Ecto neural progenitor cell (in vitro differentiated cells): ENCODE measurements at regions not wholly inside any gene's neighbourhood (a gene's known extent, or its start where the extent isn't known, plus 50 kb on each side); places are given as distances from the start of the nearest gene placed in this dataset.

Experiments
- DNase-seq: peaks from one replicate; pipeline ENCODE4 v3.0.0-alpha.2; 2018; ENCODE audit warnings: low spot score

DNA sequence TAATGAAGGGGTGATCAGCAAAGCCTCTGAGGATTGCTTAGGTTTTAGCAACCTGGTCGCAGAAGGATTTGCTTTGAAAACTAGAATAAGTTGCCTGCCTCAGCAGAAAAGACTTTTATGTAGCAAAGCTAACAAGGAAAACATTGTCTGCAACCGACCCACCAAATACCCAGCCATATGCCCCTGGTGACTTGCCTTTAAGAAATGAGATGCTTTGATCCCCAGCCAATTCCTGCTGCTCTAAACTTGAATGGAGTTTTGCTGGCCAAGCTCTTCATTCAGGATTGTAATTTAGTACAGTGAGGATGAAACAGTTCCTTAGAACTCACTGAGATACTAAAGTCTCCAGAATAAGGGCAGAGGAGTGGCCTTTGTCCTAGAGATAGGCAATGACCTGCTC is 139.8 kb upstream of the PROK2 start:
- no peak for DNase-seq

DNA sequence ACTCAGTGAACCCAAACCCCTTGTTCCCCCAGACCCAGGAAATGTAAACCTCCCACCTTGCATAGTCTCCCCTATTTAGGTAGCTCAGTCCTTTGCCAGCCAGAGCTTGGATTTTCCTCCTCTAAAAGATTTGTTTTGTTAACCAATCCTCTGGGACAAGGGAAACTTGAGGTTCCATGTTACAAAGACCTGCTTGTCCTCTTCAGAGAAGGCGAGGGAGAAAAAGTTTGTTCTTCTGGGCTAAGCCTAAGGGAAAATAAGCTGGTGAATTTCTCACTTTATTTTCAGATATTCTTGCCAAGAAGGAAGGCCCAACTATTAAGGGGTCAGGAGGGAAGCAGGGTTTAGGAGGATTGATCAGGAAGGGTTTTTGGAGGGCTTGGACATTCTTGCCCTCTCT is 136.1 kb upstream of the PROK2 start:
- DNase-seq = no peak

DNA sequence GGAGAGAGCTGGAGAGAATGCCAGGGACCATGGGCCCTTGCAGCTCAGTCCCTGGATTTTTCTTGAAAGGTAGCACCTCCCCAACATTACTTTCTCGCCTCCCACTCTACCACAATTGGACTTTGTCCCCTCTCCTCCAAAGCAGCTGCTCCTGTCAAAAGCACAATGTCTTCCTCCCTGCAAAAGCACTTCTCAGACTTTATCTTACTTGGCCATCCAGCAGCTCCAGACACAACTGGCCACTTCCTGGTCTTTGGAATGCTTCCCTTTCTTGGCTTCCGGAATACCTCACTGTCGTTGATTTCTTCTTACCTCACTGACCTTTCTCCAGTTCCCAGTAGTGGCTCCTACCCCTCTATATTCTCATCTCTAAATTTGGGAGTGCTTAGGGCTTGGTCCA is 134.6 kb upstream of the PROK2 start:
- no peak for DNase-seq

DNA sequence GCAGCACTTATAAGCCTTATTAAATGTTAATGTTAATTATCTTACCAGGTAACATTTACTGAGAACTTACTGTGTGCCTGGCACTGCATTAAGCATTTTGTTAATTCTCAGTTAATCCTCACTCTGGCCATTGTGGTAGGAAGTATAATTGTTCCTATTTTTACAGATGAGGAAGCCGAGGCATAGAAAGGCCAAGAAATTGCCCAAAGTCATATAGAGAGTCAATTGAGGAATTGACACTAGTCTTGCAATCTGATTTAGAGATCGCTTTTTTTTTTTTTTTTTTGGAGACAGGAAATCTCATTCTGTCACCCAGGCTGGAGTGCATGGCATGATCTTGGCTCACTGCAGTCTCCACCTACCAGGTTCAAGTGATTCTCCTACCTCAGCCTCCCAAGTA is 132.6 kb upstream of the PROK2 start:
- no peak for DNase-seq

DNA sequence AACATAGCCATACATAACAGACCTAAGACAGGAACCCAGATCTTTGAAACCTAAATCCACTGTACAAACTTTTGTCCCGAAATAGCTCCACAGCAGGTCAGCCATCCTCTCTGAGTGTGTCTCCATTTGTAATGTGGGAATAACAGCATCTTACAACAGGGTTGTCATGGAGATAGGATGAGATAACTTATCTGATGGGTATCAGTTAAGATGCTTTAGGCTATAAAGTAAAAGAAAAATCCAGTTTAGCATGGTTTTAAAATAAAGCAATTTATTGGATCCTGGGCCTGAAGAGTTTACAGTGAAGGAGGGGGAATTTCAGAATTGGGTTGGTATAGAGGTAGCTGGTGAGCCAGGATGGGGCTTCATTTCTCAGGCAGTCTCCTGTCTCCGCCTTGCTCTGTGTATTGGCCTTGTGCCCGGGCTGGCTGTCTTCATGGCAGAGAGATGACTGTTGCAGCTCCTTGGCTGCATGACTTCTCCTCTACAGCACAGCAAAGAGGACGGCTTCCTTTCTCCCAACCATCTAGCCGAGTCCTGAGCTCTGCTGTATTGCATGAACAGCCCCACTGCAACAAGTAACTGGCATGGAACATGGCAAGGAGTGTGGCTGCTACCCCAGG is 131.9 kb upstream of the PROK2 start:
- DNase-seq = no peak

DNA sequence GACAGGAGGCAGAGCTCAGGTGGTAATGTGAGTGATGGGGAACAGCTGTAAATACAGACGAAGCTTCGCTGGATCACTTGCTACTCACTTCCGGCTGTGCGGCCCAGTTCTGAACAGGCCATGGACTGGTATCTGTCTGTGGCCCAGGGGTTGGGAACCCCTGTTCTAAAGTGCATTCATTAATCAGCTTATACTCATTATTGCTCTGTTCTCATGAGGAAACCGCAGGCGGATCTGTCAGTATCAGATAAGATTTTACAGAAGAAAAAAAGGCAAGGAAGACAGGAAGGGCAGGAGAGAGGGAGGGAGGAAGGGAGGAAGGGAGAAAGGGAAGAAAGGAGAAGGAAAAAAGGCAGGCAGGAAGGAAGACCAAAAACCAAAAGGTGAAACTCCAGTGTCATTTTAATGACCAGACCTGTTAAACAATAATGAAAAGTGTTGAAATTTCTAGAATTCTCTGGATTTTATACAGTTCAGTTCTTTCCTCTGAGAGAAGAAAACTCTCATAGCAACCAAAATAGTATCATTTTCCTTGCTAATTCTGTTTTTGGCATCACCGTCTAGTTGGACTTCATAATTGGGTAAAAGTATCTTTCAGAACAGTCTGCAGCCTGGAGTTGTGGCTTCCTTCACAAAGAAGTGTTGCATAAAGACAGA is 128.0 kb upstream of the PROK2 start:
- no peak for DNase-seq

DNA sequence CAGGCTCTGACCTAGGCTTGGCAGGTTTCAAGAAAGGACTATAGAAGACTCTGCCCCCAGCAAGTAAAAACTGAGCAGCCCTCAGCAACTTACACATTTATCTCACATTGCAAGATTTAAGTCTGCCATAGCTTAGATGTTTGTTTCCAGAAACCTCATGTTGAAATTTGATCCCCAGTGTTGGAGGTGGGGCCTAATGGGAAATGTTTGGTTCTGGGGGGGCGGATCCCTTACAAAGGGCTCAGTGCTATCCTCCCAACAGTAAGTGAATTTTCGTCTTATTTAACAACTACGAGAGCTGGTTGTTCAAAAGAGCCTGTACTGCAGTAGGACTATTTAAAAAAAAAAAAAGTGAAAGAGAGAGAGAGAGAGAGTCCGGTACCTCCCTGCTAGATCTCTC is 125.2 kb upstream of the PROK2 start:
- DNase-seq = no peak

DNA sequence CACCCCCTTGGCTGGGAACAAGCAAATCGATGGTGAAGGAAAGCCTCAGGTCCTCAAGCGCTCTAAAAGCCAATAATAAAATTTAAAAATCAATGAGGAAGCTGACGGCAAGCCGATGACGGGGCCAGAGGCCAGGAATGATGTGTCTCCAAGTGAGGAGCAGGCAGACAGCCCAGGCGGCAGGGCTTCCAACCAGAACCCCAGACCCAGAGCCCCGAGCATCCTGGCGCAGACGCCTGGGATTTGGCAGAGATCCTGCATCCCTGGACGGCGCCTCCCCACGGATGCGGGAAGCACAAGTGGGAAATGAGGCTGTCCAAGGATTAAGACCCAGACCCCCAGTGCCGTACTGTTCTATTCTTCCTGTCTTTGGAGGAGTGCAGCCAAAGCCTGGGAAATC is 123.0 kb upstream of the PROK2 start:
- DNase-seq = no peak

DNA sequence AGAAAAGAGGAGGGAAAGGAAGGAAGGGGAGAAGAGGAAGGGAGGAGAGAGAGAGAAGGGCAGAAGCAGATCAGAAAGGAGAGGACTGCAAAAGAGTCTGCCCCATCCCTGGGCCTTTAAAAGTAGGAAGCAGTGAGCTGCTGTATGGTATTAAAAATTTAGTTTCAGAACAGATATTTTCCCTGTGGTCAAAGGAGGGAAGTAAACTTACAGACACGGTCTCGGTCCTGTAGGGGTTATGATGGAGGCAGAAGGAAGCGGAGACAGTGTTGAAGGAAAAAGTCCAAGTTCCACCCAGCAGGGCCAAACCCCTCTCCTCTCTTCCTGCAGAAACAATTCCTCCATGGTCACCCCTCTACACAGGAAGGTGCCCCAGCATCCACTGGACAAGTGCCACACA is 122.0 kb upstream of the PROK2 start:
- no peak for DNase-seq

DNA sequence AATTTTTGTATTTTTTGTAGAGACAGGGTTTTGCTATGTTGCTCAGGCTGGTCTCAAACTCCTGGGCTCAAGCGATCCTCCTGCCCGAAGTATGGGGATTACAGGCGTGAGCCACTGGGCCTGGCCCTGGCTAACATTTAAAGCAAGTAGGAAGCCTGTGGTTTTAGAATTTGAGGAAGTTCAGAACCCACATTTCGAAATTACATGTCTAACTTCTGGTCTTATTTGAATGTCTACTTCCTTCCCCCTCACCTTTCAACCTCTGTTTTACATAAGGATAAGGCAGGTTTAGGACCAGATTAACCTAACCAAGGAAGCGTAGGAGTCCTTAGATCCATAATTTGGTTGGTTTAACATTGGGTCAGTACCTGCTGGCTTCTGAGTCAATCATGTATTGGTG is 120.5 kb upstream of the PROK2 start:
- DNase-seq = no peak

DNA sequence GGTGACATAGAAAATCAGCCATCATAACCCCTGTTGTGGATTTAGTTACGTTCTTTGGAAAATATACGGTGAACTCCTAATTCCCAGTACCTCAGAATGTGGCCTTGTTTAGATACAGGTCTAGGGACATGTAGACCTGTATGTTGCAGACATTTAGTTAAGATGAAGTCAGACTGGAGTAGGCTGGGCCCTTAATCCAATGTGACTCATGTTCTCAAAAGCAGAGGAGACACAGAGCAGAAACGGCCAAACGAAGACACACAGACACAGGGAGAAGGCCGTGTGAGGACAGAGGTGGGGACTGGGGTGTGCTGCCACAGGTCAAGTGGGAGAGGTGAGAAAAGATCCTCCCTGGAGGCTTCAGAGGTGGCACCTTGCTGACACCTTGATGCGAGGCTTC is 119.0 kb upstream of the PROK2 start:
- no peak for DNase-seq

DNA sequence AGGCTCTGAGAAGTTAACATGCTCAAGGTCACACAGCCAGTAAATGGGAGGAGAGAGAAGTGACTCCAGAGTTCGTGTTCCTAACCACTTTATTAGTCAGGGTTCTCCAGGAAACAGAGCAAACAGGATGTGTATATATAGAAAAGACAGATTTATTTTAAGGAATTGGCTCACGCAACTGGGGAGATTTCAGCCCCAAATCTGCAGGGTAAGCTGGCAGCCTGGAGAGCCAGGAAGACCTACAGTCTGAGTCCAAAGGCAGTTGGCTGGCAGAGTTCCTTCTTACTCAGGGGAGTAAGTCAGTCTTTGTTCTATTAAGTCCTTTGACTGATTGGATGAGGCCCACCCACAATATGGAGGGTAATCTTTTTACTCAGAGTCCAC is 118.2 kb upstream of the PROK2 start:
- no peak for DNase-seq

DNA sequence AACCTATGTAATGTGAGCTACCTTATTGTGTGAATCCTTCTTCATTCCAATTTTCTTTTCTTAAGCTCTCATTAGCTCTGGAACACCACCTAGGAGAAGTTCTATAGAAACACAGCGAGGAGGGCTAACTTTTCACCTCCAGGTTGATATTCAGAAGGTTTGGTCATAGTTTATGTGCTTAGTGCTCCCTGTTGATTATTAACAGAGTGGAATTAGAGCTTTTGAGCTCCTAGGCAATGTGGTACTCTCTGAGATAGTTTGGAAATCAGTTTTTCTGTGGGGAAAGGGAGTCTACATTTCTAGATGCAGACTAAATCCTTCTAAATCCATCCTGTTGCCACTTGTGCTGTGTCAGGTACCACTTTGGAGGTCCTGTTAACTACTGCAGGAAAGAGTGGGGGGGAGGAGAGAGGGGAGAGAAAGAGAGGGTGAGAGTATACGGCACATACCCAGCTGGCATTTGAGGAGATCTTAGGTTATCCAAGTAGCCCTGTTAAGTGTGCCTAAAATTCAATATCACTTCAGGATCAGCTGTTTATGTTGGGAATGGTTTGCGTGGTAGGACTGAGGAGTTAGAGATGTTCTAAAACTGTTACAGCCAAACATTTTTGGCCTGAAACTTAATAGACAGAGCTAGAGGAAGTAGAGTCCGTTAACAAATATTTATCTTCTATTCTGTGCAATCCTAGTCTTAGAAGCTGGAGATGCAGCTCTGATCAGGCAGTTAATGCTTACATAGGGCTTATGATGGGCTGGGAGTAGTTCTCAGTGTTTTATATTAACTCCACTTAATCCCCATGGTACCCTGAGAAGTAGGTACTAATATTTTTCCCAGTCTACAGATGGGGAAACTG is 117.5 kb upstream of the PROK2 start:
- no peak for DNase-seq

DNA sequence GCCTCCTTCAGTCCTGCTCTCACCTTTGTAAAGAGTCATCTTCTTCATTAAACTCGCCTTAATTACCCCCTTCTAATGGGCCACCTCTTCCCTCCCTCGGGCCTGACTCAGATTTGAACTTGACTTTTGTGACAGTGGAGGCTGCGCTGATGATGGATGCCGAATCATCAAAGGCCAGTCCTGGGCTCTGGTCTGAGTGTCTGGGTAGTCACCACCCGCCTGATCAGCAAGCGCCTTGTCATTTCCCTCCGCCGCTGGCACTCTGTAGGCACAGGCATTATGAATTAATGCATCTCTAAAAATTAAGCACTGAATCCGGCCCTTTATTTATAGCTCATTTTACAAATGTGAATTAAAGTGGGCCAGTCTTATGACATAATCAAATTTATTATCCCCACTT is 116.7 kb upstream of the PROK2 start:
- no peak for DNase-seq

DNA sequence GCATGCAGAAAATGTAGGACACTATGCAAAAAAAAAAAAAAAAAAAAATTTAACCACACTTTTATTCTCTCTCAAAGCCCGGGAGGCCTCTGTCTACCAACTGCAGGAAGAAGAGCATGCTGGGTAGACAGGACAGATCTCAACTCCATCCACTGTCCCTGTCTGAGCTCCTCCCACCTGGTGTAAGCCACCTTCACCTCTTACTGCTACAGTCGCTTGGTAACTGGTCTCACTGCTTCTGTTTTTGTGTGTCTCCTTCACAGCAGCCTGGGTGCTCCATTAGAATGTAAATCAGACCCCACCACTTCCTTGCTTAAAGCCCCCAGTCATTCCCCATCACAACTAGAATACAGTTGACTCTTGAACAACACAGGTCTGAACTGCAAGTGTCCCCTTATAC is 115.1 kb upstream of the PROK2 start:
- no peak for DNase-seq

DNA sequence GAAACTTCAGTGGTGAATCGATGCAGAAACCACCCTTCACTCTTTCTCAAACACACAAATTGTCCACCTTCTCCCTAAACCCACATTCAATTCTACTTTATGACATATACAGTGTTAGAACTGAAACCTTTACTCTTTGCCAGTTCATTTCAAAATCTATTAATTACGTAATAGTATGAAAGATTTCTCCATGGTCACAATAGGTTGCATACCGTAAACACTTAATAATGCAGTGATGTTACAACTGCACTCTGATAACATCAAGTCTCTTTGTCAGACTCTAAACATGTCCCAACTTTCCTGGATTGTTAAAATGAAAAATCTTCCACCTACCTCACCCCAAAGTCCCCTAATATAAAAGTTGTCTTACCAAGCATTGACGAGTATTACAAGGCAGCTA is 111.8 kb upstream of the PROK2 start:
- no peak for DNase-seq

DNA sequence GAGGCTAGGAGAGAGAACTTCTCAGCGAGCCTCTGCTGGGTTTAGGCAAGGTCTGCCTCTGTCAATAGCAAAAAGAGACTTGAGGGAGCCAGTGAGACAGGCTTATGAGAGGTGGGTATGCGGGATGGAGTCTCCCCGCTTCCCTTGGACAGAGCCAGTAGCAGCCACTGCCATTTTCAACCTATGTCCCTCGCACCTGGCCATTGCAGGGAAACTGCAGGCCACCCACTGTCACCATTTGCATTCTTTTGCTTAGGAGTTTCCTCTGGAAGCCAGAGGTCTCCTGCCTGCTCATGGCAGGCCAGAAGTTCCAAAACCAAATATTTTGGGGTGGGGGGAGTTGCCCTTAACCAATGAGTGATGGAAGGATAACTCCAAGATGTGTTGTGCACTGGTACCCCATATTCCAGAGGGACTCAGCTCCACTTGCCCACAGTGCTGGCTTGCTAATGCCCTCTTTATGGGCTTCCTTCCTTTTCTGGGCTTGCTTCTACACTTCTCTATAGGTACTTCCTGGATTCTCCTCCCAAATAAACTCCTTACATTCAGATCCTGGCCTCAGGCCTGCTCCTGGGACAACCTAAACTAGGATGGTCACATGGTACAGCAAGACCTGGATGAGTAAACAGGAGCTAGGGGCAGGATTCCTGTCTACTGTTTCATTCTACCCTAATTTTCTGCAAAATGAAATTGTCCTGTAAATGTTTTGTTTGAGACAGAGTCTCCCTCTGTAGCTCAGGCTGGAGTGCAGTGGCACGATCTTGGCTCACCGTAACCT is 108.9 kb upstream of the PROK2 start:
- DNase-seq = peak; percentile 3

DNA sequence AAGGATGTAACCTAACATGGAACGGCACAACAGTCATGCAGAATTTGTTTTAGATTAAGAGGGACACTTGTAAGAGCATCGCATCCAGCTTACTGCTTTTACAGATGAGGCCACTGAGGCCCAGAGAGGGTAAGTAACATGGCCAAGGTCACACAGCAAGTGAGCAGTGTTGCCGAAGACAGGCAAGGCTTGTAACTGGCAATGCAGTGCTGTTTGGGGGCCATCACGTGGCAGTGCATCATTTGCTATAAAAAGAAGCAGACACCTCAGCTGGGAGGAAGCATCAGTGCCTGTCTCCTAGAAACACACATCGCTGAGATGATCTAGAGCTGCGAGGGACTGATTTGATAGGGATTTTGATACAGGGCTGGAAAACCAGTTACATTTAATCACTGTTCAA is 108.2 kb upstream of the PROK2 start:
- no peak for DNase-seq

DNA sequence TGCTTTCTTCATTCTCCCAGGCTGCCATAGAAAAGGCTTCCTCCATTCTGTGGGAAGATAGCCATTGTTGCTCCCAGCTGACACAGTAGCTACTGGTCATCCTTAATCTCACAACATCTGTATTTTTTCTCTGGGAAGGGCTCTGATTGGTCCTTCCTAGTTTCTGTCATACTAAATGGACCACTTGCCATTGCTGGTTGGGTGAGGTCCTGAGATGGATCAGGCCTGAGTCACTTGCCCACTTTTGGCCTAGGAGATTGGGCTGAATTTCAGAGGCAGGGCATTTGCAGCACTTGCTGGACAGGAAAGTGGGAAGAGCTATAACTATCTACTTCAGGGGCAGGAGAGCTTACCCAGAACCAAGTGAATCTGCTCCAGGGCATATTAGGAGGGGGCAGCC is 106.5 kb upstream of the PROK2 start:
- DNase-seq = peak; percentile 16

DNA sequence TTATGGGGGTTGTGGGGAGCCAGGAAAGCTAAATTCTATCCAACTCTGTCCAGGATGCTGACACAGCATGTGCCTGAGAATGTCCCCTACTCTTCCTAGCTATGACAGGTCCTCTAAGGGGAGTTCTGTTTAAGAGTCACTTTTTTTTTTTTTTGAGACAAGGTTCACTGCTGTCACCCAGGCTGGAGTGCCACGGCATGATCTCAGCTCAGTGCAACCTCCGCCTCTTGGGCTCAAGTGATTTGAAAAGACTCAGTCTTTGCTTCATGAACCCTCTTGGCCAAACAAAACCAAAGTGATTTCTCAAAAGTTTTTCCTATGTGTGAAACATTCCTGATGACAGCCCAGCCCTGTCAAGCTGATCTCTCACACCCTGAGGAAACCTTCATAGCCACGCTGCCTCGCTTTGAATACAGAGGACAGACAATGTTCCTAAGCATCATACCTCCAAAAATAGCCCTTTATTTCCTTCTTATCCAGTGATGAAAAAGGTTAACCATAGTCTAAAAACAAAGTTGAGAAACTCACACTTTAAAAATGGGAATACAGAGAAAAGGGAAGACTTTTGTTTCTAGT is 105.5 kb upstream of the PROK2 start:
- no peak for DNase-seq

DNA sequence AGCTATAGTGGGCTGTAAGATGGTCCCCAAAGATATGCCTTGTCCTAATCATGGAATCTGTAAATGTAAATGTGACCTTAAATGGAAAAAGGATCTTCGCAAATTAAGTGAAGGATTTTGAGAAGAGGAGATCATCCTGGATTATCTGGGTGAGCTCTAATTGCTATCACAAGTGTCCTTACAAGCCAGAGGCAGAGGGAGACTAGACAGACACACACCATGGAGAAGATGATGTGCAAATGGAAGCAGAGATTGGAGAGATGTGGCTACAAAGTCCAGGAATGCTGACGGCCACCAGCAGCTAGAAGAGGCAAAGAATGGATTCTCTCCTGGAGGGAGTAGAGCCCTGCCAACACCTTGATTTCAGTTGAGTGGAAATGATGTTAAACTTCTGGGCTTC is 102.3 kb upstream of the PROK2 start:
- no peak for DNase-seq

DNA sequence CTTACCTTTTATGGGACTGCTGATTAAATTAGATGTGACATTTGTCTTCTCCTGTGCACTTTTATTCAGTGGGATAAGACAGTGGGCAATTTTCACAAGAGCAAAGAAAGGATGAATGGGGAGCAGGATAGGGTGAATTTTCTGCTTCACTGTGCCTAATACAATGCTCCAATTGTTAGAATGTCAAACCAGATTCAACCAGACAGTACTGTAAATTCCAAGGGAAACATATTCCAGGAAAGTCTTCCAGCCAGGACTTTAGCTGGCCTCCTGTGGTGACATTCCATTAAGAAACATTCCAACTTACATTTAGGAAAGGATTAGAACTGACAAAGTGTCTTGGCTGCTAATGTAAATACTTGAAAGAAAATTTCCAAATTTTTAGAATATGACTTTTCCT is 100.1 kb upstream of the PROK2 start:
- DNase-seq = no peak
